Frontal cortex (tissue), 3 donors: ENCODE measurements at regions not wholly inside any gene's neighbourhood (a gene's known extent, or its start where the extent isn't known, plus 50 kb on each side); places are given as distances from the start of the nearest gene placed in this dataset.

Experiments used
- DNase-seq, 2 donors: peaks; one replicate each; pipeline ENCODE4 v3.0.0; 2012; ENCODE audit warnings: low spot score in 2 of 2
- FAIRE-seq: peaks from 2 replicates; lab custom pipeline; 2012; peaks lifted over from hg19 to GRCh38; lab: Jason Lieb, UNC
- donor health status: control.
- donor health status: control.
- donor health status: control.

DNA sequence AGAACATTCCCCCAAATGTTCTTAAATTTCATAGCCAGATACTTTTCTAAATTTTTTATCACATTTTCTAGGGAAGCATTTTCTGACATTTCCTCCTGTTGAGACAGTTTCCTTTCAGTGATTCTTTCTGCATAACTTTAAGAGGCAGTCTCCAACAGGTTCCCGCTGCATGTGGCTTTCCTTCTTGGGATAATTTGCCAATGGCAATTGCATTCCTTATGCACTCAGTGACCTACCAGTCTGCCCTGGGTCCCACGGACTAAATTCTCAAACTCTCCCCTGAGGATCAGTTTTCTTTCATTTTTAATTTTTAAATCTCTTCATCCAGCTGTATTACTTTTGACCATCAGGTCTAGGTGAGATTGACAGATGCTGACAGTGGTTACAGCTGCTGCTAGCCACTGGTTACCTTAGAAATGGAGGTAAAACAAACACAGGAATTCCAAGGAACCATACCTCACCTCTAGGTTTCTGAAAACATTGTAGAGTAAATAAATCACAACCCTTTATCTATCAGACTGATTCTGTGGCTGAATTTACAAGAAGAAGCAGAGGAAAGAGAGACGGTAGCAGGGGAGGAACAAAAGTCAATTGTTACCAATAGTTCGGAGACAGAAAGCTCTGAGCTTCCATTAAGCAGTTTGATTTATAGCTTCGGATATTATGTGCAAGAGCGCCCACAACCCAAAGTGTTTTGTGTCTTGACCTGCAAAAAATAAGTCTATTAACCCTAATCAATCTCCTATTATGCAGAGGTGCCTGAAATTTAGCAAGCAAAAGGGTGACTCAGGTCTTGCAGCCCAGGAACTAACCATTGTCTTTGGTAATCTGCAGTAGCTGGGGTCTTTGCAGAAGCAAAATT lies 216.0 kb downstream of the PMP22 start:
- DNase-seq = no peak
- no peak for FAIRE-seq

DNA sequence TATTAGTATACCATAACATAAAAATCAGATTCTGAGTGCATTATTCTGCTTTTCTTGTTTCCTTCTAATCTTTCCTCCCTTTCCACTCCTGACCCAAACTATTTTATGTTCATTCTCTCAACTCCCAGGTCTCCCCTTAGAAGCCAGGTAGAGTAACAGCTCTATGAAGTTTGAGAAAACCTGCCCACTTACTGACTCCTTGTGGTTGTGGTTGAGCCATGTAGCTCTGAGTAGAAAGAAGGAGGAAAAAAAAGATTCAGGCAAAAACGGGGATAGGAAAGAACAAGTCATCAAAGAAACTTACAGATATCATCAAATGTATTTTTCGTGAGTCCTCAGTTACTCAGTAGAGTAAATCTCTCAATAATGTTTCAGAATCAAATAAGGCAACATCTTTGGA lies 216.7 kb downstream of the PMP22 start:
- FAIRE-seq (no peak), DNase-seq (no peak)

DNA sequence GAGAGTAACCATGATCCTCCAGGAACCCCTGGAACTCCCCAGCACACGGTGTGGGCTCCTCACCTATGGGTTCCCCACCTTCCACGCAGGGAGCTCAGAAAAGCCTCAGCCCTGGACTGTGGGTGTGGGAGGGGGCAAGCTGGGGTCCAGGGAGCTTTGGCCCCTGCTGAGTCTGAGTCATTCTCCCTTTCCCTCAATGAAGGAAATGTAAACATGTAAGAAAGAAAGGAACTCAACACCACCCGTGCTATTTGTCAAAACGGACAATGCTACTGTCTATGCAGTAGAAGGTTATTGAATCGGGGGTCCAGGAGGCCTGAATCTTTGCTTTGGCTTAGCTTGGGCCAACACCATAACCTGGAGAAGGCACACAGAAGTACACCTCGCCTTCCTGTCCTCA lies 222.8 kb downstream of the PMP22 start:
- no peak for DNase-seq
- FAIRE-seq = no peak

DNA sequence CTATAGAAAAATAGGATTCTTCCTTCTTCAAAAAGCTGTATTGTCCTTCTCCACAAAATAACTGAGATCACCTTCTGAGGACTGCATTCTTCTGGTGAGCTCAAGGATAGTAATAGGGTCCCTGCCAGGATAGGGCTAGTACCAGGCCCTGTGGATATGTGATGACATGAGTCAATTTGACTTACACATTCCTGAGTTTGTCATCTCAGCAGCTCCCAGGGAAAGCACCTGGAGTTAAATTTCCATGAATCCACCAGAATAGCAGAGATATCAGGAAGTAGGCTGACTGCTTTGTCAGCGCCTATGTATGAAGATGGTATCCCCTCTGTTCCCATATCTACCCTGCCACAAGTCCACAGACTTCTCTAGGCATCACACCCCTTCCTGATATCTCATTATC lies 225.8 kb downstream of the PMP22 start:
- no peak for FAIRE-seq
- DNase-seq = no peak

DNA sequence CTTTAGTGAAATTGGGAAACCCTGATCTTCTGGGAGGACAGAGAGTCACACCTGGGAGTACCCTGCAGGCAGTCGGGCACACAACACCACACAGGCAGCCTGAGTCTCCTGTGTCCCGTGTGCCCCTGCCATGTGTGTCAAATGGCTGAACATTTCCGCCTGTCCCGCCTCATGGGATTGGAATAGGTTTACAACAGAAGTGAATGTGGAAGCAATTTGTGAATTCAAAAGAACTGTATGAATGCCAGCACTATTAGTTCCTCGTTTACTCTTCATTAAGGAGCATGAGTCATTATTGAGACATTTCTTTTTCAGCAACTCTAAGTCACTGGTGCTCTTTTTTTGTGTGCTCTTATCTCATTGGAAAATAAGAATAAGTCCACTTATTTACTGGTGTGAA lies 226.5 kb downstream of the PMP22 start:
- FAIRE-seq (no peak), DNase-seq (no peak)

DNA sequence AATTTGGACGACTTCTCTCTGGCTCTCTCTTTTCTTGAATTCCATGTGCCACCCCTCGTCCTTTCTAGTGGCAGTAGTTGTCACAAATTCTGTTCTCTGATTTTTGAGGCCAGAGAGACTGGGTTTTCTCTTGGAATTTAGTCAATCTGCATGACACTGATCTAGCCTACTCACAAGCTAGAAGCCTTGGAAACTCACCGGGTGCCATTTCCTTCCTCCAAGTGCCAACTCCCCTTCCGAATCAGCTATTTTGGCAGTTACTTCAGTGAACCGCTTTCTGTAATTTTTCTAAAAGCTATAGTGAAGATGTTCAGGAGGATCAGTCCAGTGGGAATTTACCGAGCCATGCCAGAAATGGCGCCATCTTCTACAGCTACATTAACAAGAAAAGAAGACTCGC lies 228.9 kb downstream of the PMP22 start:
- FAIRE-seq (no peak), DNase-seq (no peak)

DNA sequence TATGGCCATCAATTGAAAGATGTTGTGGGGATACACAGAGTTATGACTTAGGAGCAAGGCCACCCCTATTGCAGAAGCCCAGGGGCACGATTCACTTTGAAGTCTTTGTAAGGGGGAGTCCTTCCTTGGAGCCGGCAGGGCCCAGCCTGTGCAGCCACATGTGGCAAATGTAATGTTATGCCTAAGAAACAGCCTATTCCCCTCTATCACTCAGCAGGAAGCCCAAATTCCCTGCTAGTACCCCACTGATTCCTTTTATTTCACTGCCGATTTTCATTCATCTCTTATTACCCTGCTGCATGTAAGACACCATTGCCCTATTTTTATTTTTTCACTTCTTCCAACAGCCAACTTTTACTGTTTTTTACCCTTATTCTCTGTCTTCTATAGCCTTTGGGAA lies 233.2 kb downstream of the PMP22 start:
- no peak for FAIRE-seq
- no peak for DNase-seq

DNA sequence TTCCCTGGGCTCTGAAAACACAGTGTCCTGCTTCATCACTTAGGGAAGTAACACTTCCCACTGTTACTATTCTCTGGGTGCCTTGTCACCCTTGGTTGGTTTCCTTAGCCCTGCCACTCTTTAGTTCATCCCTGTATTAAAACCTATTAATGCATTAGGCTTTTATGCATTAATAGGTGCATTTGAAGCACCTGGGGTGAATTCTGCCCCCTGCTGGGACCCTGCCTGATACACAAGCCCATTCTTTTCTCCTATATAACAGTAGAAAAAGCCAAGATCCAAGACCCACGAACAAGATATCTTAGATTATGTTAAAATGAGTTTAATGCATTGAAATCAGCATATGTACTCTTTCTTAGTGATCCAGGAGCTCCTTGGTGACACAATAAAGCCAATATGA lies 235.7 kb downstream of the PMP22 start:
- FAIRE-seq = no peak
- DNase-seq = no peak

DNA sequence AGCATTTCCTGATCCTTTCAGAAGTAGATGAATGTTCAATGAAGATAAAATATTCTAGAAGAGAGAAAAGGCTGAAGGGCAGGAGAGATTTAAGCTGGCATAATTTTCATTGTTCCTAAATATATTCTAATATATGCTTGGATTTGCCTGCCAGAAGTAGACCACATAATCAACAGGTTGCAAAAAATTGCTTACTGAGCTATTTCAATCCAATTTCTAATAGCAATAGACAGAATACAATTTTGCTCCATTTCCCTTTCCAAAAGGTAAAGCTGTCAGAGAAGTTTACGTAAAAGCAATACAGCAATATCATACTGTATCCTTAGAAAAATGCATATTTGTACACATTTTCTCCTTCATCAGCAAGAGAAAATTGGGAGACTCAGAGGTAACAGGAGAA lies 237.3 kb downstream of the PMP22 start:
- no peak for FAIRE-seq
- no peak for DNase-seq

DNA sequence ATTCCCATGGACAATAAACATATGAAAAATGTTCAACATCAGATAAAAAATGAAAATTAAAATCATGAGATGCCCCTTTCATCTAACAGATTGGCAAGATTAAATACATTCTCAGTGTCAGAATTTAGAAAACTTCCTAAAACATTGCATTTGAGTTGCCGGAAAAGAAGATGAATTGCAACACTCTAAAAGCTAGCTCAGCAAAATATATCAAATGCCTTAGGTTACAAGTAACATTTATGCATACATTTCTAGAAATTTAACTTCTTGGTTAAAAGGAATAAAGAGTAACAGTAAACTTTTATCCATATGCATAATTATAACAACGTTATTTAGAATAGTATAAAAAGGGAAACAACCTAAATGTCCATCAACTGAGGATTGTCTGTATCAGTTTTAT lies 239.0 kb downstream of the PMP22 start:
- no peak for FAIRE-seq
- DNase-seq = no peak

DNA sequence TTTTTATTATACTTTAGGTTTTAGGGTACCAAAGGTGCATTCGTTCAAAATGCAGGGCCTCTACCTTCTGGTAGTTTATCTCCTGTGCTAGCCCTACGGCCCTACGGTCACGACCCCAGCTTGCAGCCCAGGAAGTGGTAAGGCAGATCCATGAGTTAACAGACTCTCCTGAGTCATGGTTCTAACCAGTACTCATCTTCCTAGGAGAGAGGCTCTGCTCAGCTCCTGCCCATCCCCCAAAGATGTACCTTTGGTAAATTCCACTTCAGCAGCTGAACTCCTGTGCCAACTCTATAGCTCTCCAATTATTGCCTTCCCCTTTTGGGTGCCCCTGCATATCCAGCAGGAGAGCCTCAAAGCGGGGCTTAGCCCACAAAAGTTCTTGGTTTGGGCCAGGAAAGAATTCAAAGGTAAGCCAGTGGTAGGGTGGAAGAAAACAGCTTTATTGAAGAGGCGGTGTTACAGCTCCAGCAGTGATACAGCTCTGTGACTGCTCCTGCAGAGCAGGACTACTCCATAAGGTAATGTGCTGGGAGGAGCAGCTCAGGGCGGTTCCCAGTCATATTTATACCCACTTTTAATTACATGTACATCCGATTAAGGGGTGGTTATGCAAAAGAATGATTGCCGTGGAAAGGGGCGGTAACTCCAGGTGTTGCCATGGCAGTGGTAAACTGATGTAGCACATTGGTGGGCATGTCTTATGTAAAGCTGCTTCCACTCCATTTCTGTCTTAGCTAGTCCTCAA lies 241.4 kb downstream of the PMP22 start:
- DNase-seq (no peak), FAIRE-seq (no peak)

DNA sequence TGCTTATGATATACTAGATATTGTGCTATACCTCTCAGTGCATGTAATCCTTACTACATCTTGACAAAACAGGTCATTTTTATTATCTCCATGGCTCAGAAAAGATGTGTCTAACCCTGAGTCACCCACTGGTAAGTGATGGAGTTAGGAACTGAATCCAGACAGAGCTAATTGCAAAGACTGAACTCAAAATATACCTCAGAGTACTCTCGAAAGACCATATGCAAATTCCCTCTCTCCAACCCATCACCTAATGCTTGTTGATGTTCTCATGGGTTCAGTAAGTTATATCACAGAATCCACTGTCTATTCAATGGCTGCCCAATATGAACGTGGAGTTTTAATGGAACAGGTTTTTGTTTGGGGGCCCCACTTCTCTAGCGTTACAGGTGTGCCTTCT lies 246.0 kb downstream of the PMP22 start:
- FAIRE-seq = no peak
- DNase-seq = no peak

DNA sequence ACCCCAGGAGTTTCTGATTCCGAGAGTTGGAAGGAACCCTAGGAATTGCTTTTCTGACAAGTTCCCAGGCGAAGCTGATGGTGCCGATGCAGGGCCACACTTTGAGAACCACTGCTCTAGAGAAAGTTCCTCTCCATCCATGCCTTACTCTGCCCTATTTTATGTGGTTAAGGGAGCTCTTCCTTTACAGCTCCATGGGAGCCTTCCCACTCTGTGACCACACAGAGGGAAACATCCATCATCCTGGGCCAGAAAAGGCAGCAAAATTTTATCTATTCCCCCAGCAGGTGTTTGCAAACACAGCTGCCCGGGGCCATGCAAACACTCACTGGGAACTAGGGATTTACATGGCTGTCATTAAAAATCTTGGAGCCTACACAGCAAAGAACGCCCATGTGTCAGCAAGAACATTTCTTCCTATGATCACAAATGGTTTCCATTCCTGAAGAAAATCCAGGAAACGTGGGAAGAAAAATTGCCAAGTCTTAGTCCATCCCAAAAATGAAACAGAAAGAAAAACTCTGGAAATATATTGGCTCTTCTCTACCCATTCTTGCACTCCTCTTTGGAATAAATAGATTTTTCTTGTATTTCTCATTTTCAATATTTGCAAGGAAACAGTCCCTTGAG lies 252.7 kb downstream of the PMP22 start:
- FAIRE-seq (no peak), DNase-seq (no peak)

DNA sequence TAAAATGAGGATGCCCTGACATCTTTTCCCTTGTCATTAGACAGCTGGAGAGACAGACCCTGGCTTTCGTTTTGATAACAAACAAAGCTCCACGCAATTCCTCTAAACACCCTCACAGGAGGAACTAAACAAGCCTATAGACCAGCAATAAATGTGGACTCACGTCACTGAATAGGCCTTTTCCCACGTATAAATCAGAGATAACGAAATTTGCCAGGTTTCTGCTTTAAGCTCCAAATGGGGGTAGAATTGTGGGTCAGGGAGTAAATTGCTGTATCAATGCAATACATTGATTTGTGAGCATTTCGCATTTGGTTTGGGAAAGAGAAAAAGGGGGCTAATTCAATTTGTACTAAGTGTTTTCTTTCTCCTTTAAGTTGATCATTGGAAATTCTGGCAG lies 256.0 kb downstream of the PMP22 start:
- DNase-seq (no peak), FAIRE-seq (no peak)

DNA sequence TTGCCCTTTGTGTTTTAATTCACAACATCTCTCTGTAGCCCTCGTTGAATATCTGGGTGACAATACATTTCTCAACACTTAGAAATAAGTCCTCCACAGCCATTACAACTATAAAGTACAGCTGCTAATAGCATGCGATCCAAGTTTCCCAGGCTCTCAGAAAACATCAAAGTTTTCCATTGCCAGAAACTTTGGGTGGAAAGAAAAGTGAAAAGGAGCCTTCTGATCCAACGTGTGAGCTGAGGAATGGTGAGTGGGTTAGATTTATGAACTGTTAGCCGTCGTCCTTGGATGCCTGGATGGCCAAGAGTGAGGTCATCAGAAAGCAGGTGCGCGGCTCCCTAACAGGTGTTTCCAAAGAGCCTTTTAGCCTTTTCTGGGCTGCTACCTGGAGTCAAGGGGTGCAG lies 258.0 kb downstream of the PMP22 start:
- DNase-seq (no peak), FAIRE-seq (no peak)

DNA sequence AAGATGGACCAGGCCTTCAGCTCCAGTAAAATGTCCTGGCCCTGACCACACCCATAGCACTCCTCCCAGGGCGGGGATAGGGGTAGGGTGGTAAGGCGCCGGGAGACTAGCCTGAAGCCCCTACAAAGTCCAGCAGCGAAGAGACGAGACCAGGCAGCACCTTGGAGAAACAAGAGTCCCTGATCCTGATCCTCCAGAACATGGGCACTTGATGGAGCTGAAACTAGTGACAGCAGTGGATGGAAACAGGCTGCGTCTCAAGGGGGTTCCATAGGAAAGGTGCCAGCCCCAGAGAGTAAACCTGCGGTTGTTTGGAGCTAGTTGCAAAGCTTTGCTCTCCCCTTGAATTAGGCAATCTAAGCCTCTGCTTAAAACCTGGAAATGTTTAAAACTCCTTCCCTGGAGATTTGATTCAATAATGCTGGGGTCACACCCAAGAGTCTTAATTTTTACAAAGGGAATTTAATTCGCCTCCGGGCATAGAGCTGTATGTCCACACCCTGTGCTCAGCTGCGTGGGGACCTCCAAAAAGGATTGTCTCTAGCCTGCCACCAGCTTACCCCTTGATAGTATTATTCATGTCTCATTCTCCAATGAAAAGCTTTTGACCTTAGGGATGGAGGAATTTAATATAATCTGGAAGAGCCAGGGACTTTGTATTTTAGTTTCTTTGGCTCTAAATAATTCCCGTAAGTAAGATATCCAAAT lies 258.6 kb downstream of the PMP22 start:
- FAIRE-seq (no peak), DNase-seq (no peak)

DNA sequence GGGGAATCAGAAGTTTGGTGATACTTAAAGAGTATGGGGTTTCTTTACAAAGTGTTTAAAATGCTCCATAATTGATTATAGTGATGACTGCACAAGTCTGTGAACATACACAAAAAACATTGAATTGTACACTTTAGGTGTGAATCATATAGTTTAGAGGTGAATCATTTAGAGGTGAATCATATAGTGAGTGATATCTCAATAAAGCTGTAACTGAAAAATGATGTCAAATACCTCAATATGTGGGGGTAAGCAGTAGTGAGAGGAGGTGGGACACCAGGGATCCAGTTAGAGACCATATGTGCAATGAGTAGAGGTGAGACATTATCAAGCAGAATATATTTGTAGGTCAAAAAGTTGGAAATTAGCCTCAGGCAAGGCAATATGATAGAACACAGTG lies 264.5 kb downstream of the PMP22 start:
- DNase-seq (no peak), FAIRE-seq (no peak)

DNA sequence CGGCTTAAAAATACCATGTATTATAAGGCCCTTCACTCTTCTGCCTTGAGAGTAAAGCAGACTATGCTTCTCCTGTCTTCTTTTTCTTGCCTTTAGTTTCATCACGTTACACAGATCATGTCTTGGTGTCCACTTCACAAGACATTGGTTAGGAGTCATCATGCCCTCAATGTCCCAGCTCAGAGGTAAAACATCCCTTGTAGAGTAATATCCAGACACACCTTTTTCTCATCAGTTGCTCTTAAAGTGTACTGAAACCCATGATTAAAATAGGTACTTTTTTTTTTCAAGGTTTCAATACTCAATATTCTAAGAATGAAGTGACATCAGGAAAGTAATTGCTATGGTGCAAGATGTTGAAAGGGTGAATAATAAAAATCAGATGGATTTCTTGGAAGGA lies 267.8 kb downstream of the PMP22 start:
- DNase-seq (no peak), FAIRE-seq (no peak)

DNA sequence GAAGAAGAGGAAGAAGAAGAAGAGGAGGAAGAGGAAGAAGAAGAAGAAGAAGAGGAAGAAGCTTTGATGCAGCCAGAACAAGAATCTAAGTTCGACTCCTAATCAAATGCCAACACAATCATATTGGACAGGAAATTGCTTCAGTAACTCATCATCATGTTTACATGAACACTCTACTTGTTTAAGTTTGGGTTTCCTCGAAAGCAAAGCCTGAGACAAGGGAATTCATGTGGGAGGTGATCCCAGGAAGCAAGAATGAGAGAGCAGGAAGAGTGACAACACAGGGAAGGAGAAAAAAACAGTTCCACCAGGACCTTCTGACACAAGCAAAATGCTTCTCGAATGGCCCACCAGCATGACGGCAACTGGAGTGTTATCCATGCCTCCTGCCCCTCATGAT lies 279.0 kb downstream of the PMP22 start:
- no peak for DNase-seq
- FAIRE-seq = no peak

DNA sequence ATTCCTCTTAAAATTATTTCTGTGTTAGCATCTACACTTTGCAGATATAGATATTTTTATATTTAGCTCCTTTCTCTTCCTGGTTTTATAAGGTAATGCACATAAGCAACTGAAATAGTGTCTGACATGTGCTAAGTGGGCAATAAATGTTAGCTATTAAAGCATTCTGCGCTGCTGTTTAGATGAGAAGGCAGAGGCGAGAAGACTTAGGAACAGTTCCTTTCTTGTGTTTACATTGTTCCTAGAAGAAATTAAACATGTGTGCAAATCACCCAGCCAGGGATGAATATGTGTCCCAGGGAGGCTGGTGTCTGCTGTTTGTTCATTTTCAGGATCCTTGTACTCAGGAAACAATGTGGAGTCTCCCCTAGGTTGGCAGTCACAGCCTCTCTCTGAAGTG lies 292.3 kb downstream of the PMP22 start:
- DNase-seq (no peak), FAIRE-seq (no peak)

DNA sequence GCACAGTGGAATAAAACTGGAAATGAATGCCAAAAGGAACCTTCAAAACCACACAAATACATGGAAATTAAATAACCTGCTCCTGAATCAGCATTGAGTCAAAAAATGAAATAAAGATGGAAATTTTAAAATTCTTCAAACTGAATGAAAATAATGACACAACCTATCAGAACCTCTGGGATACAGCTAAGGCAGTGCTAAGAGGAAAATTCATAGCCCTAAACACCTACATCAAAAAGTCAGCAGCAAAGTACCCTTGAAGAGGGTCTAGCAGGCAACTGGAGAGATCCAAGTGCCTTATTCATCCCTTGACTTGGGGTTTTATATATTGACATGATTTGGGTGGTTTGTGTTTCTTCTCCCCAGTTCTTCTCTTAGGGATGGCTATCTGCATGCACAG lies 294.1 kb downstream of the PMP22 start:
- DNase-seq (no peak), FAIRE-seq (no peak)
